A549 (cell line): ENCODE measurements at regions not wholly inside any gene's neighbourhood (a gene's known extent, or its start where the extent isn't known, plus 50 kb on each side); places are given as distances from the start of the nearest gene placed in this dataset.

Experiments used
- ATAC-seq, 2 experiments: fragments of 200-7000 bp in 1 of 2; fragments of >200 bp in 1 of 2; cut with Nextera tagmentation in 1 of 2; cut with Tn5 transposase in 1 of 2; 3 replicates each; pipeline versions ENCODE4 v1.8.0 to v1.9.1; 2018 to 2020; ENCODE audit warnings: mild to moderate bottlenecking in 1 of 2, moderate library complexity in 1 of 2
- CTCF ChIA-PET: fragments of 300-600 bp; sonication (Branson Sonifier 250); formaldehyde crosslinking; extraction: SDS; loops from one replicate; lab custom pipeline; 2021; ENCODE audit warnings: antibody characterized with exemption, inconsistent platforms; lab: Yijun Ruan, JAX
- POLR2A ChIA-PET: fragments of 350-600 bp; formaldehyde crosslinking; extraction: SDS; loops from one replicate; lab custom pipeline; 2021; ENCODE audit warnings: antibody characterized with exemption, inconsistent platforms; lab: Yijun Ruan, JAX
- DNase-seq, 2 experiments: peaks; one replicate each; pipeline versions ENCODE4 v3.0.0 to v3.0.0-alpha.2; 2011 to 2016; ENCODE audit warnings: low read depth in 1 of 2, low spot score in 1 of 2
- FAIRE-seq: peaks from 2 replicates; lab custom pipeline; 2011; peaks lifted over from hg19 to GRCh38; lab: Jason Lieb, UNC
- H3K27ac ChIP-seq, 2 experiments: fragments of >200 bp; sonication (Bioruptor Twin); formaldehyde crosslinking; 3 replicates each; pipeline ENCODE4 v1.5.1; 2016 to 2017
- H3K4me1 ChIP-seq: fragments of >200 bp; sonication (Bioruptor Twin); formaldehyde crosslinking; 3 replicates; pipeline ENCODE4 v1.6.1; 2016
- H3K4me2 ChIP-seq: fragments of >200 bp; sonication (Bioruptor Twin); formaldehyde crosslinking; 3 replicates; pipeline ENCODE4 v1.6.1; 2016
- H3K4me3 ChIP-seq: fragments of >200 bp; sonication (Bioruptor Twin); formaldehyde crosslinking; 3 replicates; pipeline ENCODE4 v1.5.1; 2016
- H3K9me3 ChIP-seq: fragments of >200 bp; sonication (Bioruptor Twin); formaldehyde crosslinking; 3 replicates; pipeline ENCODE4 v1.6.1; 2016
- ATOH8 ChIP-seq: fragments of 250-450 bp; sonication (Bioruptor Pico); IDR thresholded peaks from 2 replicates; pipeline ENCODE4 v1.5.0; 2020; ENCODE audit warnings: low read depth, mild to moderate bottlenecking, moderate library complexity
- CBX8 ChIP-seq: fragments of 200-600 bp; sonication (generic); IDR thresholded peaks from 2 replicates; pipeline ENCODE4 v1.6.1; 2016
- CEBPB ChIP-seq, 2 experiments: fragments of >200 bp in 1 of 2; sonication (Bioruptor Twin) in 1 of 2; formaldehyde crosslinking in 1 of 2; IDR thresholded peaks; 2 replicates each; pipeline ENCODE4 v1.6.1; 2012 to 2016
- E2F6 ChIP-seq: IDR thresholded peaks from 2 replicates; pipeline ENCODE4 v1.6.1; 2012; ENCODE audit warnings: low read depth, borderline replicate concordance
- EHF ChIP-seq: fragments of 250-450 bp; sonication (Bioruptor Pico); IDR thresholded peaks from 2 replicates; pipeline ENCODE4 v1.5.0; 2020; ENCODE audit warnings: mild to moderate bottlenecking
- ELK1 ChIP-seq: fragments of 150-350 bp; IDR thresholded peaks from 2 replicates; pipeline ENCODE4 v1.6.1; 2014; ENCODE audit warnings: low read depth, mild to moderate bottlenecking, low read length
- FOSB ChIP-seq: fragments of 250-450 bp; sonication (Bioruptor Pico); IDR thresholded peaks from 2 replicates; pipeline ENCODE4 v1.5.0; 2020; ENCODE audit warnings: mild to moderate bottlenecking, moderate library complexity
- FOXS1 ChIP-seq: fragments of 250-450 bp; sonication (Bioruptor Pico); IDR thresholded peaks from 2 replicates; pipeline ENCODE4 v1.5.0; 2020; ENCODE audit warnings: mild to moderate bottlenecking, moderate library complexity
- HES2 ChIP-seq: fragments of >200 bp; sonication (Bioruptor Twin); formaldehyde crosslinking; IDR thresholded peaks from 2 replicates; pipeline ENCODE4 v1.6.1; 2016
- KDM1A ChIP-seq: fragments of 200-600 bp; sonication (generic); IDR thresholded peaks from 2 replicates; pipeline ENCODE4 v1.6.1; 2016; ENCODE audit warnings: low read depth, mild to moderate bottlenecking
- KDM5A ChIP-seq: fragments of 200-600 bp; sonication (generic); IDR thresholded peaks from 2 replicates; pipeline ENCODE4 v1.6.1; 2016; ENCODE audit warnings: antibody characterized with exemption, mild to moderate bottlenecking
- MAFK ChIP-seq: fragments of 450-650 bp; IDR thresholded peaks from 2 replicates; pipeline ENCODE4 v1.6.1; 2014; ENCODE audit not compliant: partially characterized antibody
- NFE2L2 ChIP-seq: fragments of 150-350 bp; conservative IDR thresholded peaks from 2 replicates; pipeline ENCODE4 v1.6.1; 2014; ENCODE audit warnings: low read length
- NR3C1 ChIP-seq: fragments of >200 bp; sonication (Bioruptor Twin); formaldehyde crosslinking; IDR thresholded peaks from 3 replicates; pipeline ENCODE4 v1.6.1; 2017
- PHF8 ChIP-seq: fragments of 200-600 bp; sonication (generic); IDR thresholded peaks from 2 replicates; pipeline ENCODE4 v1.6.1; 2016; ENCODE audit warnings: low read depth, mild to moderate bottlenecking, antibody characterized with exemption, moderate library complexity, borderline replicate concordance
- RAD21 ChIP-seq, 2 experiments: fragments of >200 bp in 1 of 2; sonication (Bioruptor Twin) in 1 of 2; formaldehyde crosslinking in 1 of 2; IDR thresholded peaks in 1 of 2; conservative IDR thresholded peaks in 1 of 2; 2 replicates in 1 of 2; 3 replicates in 1 of 2; pipeline ENCODE4 v1.6.1; 2012 to 2018; ENCODE audit warnings: inconsistent platforms in 1 of 2
- RARB ChIP-seq: fragments of 250-450 bp; sonication (Bioruptor Pico); IDR thresholded peaks from 2 replicates; pipeline ENCODE4 v1.8.0; 2021; ENCODE audit warnings: mild to moderate bottlenecking, moderate library complexity
- RNF2 ChIP-seq: fragments of 200-600 bp; sonication (generic); IDR thresholded peaks from 2 replicates; pipeline ENCODE4 v1.6.1; 2016; ENCODE audit warnings: low read depth, mild to moderate bottlenecking, antibody characterized with exemption, moderate library complexity, borderline replicate concordance
- SMC3 ChIP-seq: fragments of >200 bp; sonication (Bioruptor Twin); formaldehyde crosslinking; IDR thresholded peaks from 3 replicates; pipeline ENCODE4 v1.6.1; 2018; ENCODE audit warnings: inconsistent platforms
- TP53 ChIP-seq: fragments of 250-450 bp; sonication (Bioruptor Pico); IDR thresholded peaks from 2 replicates; pipeline ENCODE4 v1.5.0; 2021; ENCODE audit warnings: mild to moderate bottlenecking, moderate library complexity
- USF2 ChIP-seq: fragments of 450-650 bp; IDR thresholded peaks from 2 replicates; pipeline ENCODE4 v1.6.1; 2014; ENCODE audit warnings: antibody characterized with exemption
- ZNF302 ChIP-seq: fragments of 250-450 bp; sonication (Bioruptor Pico); IDR thresholded peaks from 2 replicates; pipeline ENCODE4 v1.9.0; 2021; ENCODE audit warnings: inconsistent platforms, mild to moderate bottlenecking, moderate library complexity
- WGBS: methylation state at CpG from one replicate; pipeline ENCODE4 v1.1.6; 2017; ENCODE audit errors: missing lambda C conversion rate; 5-methylcytosine and 5-hydroxymethylcytosine counted together
- TF ChIP-seq, protein P1 (sequence below): fragments of 200-600 bp; sonication (generic); IDR thresholded peaks from 2 replicates; pipeline ENCODE4 v1.6.1; 2016; ENCODE audit warnings: antibody characterized with exemption, mild to moderate bottlenecking, moderate library complexity

DNA sequence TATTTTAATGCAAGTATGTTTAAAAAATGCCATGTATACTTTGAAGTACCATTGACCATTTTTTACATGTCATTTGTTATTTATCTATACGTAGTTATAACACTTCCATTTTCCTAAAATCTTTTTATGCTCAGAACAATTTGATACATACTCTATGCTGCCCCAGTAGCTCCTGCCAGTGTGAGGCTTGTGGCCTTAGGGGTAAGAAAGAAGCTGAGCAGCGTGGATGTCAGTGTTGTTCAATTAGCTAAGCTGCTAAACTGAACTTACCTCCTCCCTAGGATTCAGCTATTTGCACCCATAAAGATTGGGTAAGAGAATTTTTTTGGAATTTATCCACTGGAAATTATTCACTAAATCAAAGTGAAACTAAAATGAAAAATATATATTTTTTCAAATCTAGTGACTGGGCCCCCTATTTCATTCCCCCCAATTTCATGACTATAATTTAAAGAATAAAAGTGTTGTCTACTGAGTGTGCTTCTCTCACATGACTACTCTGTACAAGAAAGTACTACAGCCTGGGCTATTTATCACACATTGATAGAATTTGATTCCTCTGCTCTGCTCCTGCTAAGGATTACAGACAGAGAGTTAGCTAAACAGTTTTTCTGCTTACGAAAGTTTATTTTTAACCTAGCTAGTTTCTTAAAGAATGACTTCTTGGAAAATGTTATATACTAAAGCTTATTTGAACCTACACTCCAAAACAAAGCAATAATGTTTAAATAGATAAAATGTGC lies 1030.3 kb upstream of the ADGRL4 start:
- H3K4me2 ChIP-seq = peak overlapping the region; percentile 8; the same call in 1 of the 3 replicates
- ATAC-seq (no peak), DNase-seq (no peak), FAIRE-seq (no peak)
- no peaks in the 10 kb centered on the region for H3K9me3 ChIP-seq
- ChIA-PET POLR2A (no interaction called here), CTCF (no interaction called here)
- no peaks in the 10 kb centered on the region for H3K4me1 ChIP-seq
- 38% methylated on average over 3 of the region's 3 CpGs for WGBS
- H3K27ac ChIP-seq = no peak overlapping the region
- no peak for TF ChIP-seq SMC3
- H3K4me3 ChIP-seq = no peak overlapping the region

DNA sequence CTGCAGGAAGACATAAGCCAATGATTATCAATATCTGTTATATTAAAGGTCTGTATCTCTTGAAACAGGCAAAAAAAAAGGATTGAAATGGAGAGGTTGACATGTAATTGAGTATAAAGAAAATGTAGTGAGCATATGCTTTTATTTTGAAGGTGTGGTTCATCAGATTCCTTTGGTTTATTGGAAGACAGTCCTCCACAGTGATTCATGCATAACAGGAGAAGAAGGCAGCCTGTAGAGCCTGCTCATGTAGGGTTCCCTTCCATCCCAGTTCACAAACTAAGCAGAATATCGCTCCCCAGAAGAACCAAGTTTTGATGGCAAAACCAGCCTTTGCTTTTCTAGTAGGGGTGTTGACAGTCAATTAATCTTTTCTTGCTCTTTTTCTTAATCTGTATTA lies 1016.8 kb upstream of the ADGRL4 start:
- ATAC-seq (no peak), DNase-seq (no peak), FAIRE-seq (no peak)
- WGBS = 0% methylated on average over 1 of the region's 1 CpG
- Histone ChIP-seq H3K27ac (no peak overlapping the region), H3K4me1 (no peaks in the 10 kb centered on the region), H3K4me3 (no peak overlapping the region), H3K4me2 (no peak overlapping the region), H3K9me3 (no peaks in the 10 kb centered on the region)
- CTCF ChIA-PET = no interaction called here
- TF ChIP-seq NR3C1 (no peak), TP53 (CRISPR knock-in tag) (no peak), NFE2L2 (no peak), RARB (CRISPR knock-in tag) (no peak), E2F6 (no peak), HES2 (no peak), RNF2 (no peak), FOXS1 (CRISPR knock-in tag) (no peak), ELK1 (no peak), USF2 (no peak), CBX8 (no peak), CEBPB (IDR thresholded peaks at IDR 0.05) (no peak), ZNF302 (CRISPR knock-in tag) (no peak)
- POLR2A ChIA-PET = no interaction called here

- H3K27ac ChIP-seq = no peak overlapping the region
- H3K4me2 ChIP-seq = no peak overlapping the region
- no peak overlapping the region for H3K4me3 ChIP-seq
- no peak for FAIRE-seq
- TF ChIP-seq FOSB (CRISPR knock-in tag) (no peak), MAFK (peak; percentile 16)
- DNase-seq = no peak
- no peaks in the 10 kb centered on the region for H3K4me1 ChIP-seq
- no peak for ATAC-seq
- no peaks in the 10 kb centered on the region for H3K9me3 ChIP-seq
- CTCF ChIA-PET = no interaction called here
- POLR2A ChIA-PET = no interaction called here
Observed at GRCh38 chr1:80021891-80022290, 1015.4 kb upstream of the ADGRL4 start.

DNA sequence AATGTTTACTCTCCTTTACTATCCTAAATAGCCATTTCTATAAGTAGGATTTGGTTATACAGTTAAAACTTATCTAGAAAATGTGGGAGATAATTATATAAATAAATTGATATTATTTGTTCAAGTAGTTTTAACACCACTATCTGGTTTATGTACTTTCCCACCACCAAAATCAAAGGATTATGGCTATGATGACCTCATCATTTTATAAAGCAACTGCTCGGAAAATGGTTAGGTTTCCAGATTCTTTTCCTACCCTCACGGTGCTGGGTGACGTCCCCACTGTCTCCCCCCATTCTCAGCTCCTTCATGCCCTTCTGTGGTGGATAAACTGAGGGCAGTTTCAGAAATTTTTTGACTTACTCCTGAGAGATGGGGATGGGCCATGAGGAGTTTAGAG lies 1011.8 kb upstream of the ADGRL4 start:
- no peak for FAIRE-seq
- no peak overlapping the region for H3K4me3 ChIP-seq
- whole genome bisulfite sequencing = 63% methylated on average over 3 of the region's 3 CpGs
- POLR2A ChIA-PET = no interaction called here
- H3K4me1 ChIP-seq = no peaks in the 10 kb centered on the region
- CTCF ChIA-PET = no interaction called here
- no peak overlapping the region for H3K27ac ChIP-seq
- no peak overlapping the region for H3K4me2 ChIP-seq
- DNase-seq = no peak
- no peak for ATAC-seq
- no peaks in the 10 kb centered on the region for H3K9me3 ChIP-seq
- TF ChIP-seq USF2 (no peak), PHF8 (no peak), KDM1A (no peak), ZNF302 (CRISPR knock-in tag) (no peak), CEBPB (IDR thresholded peaks at IDR 0.05) (no peak), KDM5A (no peak), RAD21 (conservative IDR thresholded peaks at IDR 0.05 in 1 of 2, IDR thresholded peaks at IDR 0.05 in 1 of 2) (no peak), EHF (CRISPR knock-in tag) (no peak), ATOH8 (CRISPR knock-in tag) (no peak)
- TF ChIP-seq, protein P1, sequence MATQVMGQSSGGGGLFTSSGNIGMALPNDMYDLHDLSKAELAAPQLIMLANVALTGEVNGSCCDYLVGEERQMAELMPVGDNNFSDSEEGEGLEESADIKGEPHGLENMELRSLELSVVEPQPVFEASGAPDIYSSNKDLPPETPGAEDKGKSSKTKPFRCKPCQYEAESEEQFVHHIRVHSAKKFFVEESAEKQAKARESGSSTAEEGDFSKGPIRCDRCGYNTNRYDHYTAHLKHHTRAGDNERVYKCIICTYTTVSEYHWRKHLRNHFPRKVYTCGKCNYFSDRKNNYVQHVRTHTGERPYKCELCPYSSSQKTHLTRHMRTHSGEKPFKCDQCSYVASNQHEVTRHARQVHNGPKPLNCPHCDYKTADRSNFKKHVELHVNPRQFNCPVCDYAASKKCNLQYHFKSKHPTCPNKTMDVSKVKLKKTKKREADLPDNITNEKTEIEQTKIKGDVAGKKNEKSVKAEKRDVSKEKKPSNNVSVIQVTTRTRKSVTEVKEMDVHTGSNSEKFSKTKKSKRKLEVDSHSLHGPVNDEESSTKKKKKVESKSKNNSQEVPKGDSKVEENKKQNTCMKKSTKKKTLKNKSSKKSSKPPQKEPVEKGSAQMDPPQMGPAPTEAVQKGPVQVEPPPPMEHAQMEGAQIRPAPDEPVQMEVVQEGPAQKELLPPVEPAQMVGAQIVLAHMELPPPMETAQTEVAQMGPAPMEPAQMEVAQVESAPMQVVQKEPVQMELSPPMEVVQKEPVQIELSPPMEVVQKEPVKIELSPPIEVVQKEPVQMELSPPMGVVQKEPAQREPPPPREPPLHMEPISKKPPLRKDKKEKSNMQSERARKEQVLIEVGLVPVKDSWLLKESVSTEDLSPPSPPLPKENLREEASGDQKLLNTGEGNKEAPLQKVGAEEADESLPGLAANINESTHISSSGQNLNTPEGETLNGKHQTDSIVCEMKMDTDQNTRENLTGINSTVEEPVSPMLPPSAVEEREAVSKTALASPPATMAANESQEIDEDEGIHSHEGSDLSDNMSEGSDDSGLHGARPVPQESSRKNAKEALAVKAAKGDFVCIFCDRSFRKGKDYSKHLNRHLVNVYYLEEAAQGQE = no peak
